ENCODE measurements at regions not wholly inside any gene's neighbourhood (a gene's known extent, or its start where the extent isn't known, plus 50 kb on each side); places are given as distances from the start of the nearest gene placed in this dataset.

DNA sequence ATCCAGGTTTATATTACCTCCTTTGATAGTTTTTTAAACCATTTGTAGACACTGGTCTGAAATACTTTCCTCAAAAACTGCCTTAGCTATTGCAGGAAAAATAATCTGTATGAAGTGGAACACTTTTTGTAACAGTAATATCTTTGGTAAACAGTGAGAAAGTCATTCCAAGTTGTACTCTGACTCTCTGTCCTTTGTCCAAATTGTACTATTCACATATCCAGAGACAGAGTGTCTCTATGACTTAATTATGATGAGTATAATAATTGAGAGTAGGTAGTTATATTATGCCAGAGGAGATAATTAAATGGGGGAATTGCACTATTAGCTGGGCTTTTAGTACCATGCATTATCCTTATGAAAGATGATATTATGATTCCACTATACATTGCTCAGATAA, 112.6 kb upstream of the LCORL start:
- intact Hi-C loops (cut with micrococcal nuclease): no loop called here
- Histone ChIP-seq H3K27me3 (ENCODE audit: control insufficient read depth in 2 of 2, insufficient read depth in 2 of 2, low read length in 2 of 2) (peaks cover 0 to 4% of the 10 kb centered on the region in 2 donors), H3K9me3 (ENCODE audit: control insufficient read depth in 2 of 3, low read length in 3 of 3) (no peaks in the 10 kb centered on the region), H3K4me1 (ENCODE audit: control insufficient read depth in 2 of 2, insufficient read depth in 2 of 2, low read length in 2 of 2) (no peaks in the 10 kb centered on the region), H3K36me3 (ENCODE audit: control insufficient read depth in 2 of 3, insufficient read depth in 3 of 3, low read length in 3 of 3) (no peaks in the 10 kb centered on the region), H3K4me3 (ENCODE audit: low read length) (no peak overlapping the region), H3K27ac (ENCODE audit: low read depth, low read length) (no peak overlapping the region)
- Mint-ChIP-seq H3K4me1 (no peaks in the 10 kb centered on the region), H3K27ac (no peak overlapping the region), H3K36me3 (no peaks in the 10 kb centered on the region), H3K9me3 (peaks cover 0 to 15% (median 2%) of the 10 kb centered on the region in 11 donors), H3K4me3 (no peak overlapping the region), H3K27me3 (peaks cover 2 to 32% (median 30%) of the 10 kb centered on the region in 5 donors)
- POLR2A ChIA-PET: no interaction called here
- no peak for ATAC-seq
- CTCF ChIA-PET: no interaction called here
- DNase-seq: no peak

DNA sequence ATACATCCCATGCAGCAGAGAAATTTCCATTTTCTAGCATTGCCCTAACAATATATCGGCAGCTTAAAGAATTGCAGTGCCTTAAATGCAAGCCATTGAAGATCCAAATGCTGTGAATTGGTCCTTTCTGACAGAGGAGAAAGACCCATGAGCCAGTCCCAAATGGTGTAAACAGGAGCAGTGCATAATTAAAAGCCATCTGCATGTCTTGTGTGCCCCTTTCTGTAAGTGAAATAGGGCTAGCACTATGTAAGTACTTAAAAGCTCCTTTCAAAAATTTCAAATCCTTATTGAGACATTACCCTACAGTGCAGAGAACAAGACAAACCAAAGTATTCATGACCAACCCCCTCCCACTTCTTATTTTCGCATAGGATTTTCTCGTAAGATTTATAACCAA, 108.7 kb upstream of the LCORL start:
- H3K27ac Mint-ChIP-seq: no peak overlapping the region
- peaks cover 0 to 4% of the 10 kb centered on the region in 2 donors for H3K27me3 ChIP-seq (ENCODE audit: control insufficient read depth in 2 of 2, insufficient read depth in 2 of 2, low read length in 2 of 2)

DNA sequence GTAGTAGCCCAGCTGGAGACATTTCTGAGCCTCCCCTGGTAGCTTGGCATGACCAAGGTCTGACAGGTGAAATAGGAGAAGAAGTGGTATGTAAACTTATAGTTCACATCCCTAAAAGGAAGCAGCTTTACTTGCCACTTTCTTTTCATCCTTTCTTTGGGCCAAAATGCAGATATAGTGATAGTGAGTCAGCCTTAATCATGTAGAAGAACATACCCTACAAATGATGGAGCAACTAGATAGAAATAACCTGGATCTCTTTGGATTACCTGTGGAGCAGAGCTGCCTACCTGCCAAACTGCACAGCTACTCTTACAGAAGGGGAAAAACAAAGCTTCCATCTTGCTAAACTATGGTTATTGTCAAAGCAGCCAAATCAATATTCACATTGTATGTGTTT, 106.7 kb upstream of the LCORL start:
- Histone ChIP-seq H3K27me3 (ENCODE audit: control insufficient read depth in 2 of 2, insufficient read depth in 2 of 2, low read length in 2 of 2) (peaks cover 0 to 7% of the 10 kb centered on the region in 2 donors), H3K4me1 (ENCODE audit: control insufficient read depth in 2 of 2, insufficient read depth in 2 of 2, low read length in 2 of 2) (no peaks in the 10 kb centered on the region), H3K9me3 (ENCODE audit: control insufficient read depth in 2 of 3, low read length in 3 of 3) (no peaks in the 10 kb centered on the region), H3K36me3 (ENCODE audit: control insufficient read depth in 2 of 3, insufficient read depth in 3 of 3, low read length in 3 of 3) (no peaks in the 10 kb centered on the region), H3K4me3 (ENCODE audit: low read length) (no peak overlapping the region), H3K27ac (ENCODE audit: low read depth, low read length) (no peak overlapping the region)
- ATAC-seq (no peak), DNase-seq (no peak)
- POLR2A ChIA-PET: no interaction called here
- H3K4me3 Mint-ChIP-seq: no peak overlapping the region
- H3K9me3 Mint-ChIP-seq: no peaks in the 10 kb centered on the region
- H3K27ac Mint-ChIP-seq: no peak overlapping the region
- no peaks in the 10 kb centered on the region for H3K36me3 Mint-ChIP-seq
- intact Hi-C loops (cut with micrococcal nuclease): no loop called here
- peaks cover 5 to 33% (median 21%) of the 10 kb centered on the region in 5 donors for H3K27me3 Mint-ChIP-seq
- CTCF ChIA-PET: no interaction called here
- H3K4me1 Mint-ChIP-seq: no peaks in the 10 kb centered on the region

More for the DNA sequence above, 108.7 kb upstream of the LCORL start:
- Mint-ChIP-seq H3K9me3 (peaks cover 0 to 8% (median 2%) of the 10 kb centered on the region in 11 donors), H3K36me3 (no peaks in the 10 kb centered on the region), H3K4me3 (no peak overlapping the region), H3K27me3 (peaks cover 5 to 42% (median 32%) of the 10 kb centered on the region in 5 donors), H3K4me1 (no peaks in the 10 kb centered on the region)
- no peaks in the 10 kb centered on the region for H3K36me3 ChIP-seq (ENCODE audit: control insufficient read depth in 2 of 3, insufficient read depth in 3 of 3, low read length in 3 of 3)
- no peak overlapping the region for H3K27ac ChIP-seq (ENCODE audit: low read depth, low read length)
- intact Hi-C loops (cut with micrococcal nuclease): no loop called here
- ATAC-seq: no peak
- no peak overlapping the region for H3K4me3 ChIP-seq (ENCODE audit: low read length)
- ChIA-PET CTCF (no interaction called here), POLR2A (no interaction called here)
- no peaks in the 10 kb centered on the region for H3K9me3 ChIP-seq (ENCODE audit: control insufficient read depth in 2 of 3, low read length in 3 of 3)
- no peaks in the 10 kb centered on the region for H3K4me1 ChIP-seq (ENCODE audit: control insufficient read depth in 2 of 2, insufficient read depth in 2 of 2, low read length in 2 of 2)
- DNase-seq: no peak

DNA sequence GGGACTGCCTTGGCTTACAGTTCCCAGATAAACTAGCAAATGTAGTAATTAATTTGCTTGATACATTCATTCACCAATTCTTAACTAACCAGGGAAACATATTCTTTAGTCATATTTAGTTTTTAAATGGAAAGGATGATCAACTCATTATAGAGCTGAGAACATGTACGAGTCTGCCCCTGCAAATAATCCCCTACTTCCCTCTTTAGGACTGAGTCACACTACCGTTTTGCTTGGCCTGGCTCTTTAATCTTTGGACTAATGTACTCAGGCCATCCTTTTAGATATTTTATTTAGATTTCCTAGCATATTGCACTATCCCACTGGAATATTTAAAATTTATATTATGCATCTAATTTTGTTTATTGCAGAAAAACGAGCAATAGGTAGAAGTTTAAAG, 105.5 kb upstream of the LCORL start:
- ChIA-PET POLR2A (no interaction called here), CTCF (interaction anchor here (0.9 to 1.1 kb wide), 2 partner anchors 9 to 46 kb away, joined by 3 to 4 read pairs; no protein-coding TSS in a partner anchor)
- no peak overlapping the region for H3K4me3 ChIP-seq (ENCODE audit: low read length)
- no peaks in the 10 kb centered on the region for H3K9me3 Mint-ChIP-seq
- no peak overlapping the region for H3K4me3 Mint-ChIP-seq
- no peaks in the 10 kb centered on the region for H3K9me3 ChIP-seq (ENCODE audit: control insufficient read depth in 2 of 3, low read length in 3 of 3)
- intact Hi-C loops (cut with micrococcal nuclease): no loop called here
- no peak overlapping the region for H3K27ac Mint-ChIP-seq
- peaks cover 0 to 7% of the 10 kb centered on the region in 2 donors for H3K27me3 ChIP-seq (ENCODE audit: control insufficient read depth in 2 of 2, insufficient read depth in 2 of 2, low read length in 2 of 2)
- H3K36me3 Mint-ChIP-seq: no peaks in the 10 kb centered on the region
- H3K36me3 ChIP-seq (ENCODE audit: control insufficient read depth in 2 of 3, insufficient read depth in 3 of 3, low read length in 3 of 3): no peaks in the 10 kb centered on the region
- H3K27ac ChIP-seq (ENCODE audit: low read depth, low read length): no peak overlapping the region
- no peak for DNase-seq
- ATAC-seq: no peak
- no peaks in the 10 kb centered on the region for H3K4me1 ChIP-seq (ENCODE audit: control insufficient read depth in 2 of 2, insufficient read depth in 2 of 2, low read length in 2 of 2)
- peaks cover 0 to 2% (median 0%) of the 10 kb centered on the region in 7 donors for H3K4me1 Mint-ChIP-seq
- H3K27me3 Mint-ChIP-seq: peaks cover 5 to 30% (median 17%) of the 10 kb centered on the region in 5 donors

DNA sequence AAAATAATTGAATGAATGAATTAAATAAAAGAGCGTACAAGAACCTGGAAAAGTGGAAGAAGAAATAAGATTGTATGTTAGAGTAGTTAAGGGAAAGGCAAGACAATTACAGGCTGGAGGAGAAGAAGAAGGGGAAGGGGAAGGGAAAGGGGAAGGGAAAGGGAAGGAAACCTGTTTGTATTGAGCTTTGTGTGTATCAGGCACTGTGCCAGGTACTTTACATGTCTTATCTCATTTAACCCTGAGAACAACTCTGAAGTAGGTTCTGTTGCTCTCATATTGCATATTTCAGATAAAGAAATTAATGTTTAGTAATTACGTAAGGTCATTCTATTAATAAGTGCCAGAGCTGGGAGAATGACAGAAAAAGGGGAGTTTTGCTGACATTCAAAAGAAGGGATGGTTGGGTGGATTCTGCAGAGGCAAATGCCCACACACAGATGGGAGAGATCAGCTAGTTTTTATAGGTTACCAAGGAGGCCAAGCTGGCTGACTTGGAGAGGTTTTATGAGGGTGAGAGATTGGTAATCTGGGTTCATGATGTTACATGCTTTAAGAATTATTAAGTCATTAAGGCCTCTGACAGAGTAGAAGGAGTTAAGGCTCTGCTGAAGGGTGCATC, 92.3 kb upstream of the LCORL start:
- no peaks in the 10 kb centered on the region for H3K27me3 ChIP-seq (ENCODE audit: control insufficient read depth in 2 of 2, insufficient read depth in 2 of 2, low read length in 2 of 2)
- Mint-ChIP-seq H3K4me1 (no peaks in the 10 kb centered on the region), H3K4me3 (no peak overlapping the region), H3K27me3 (peaks cover 8 to 53% (median 42%) of the 10 kb centered on the region in 5 donors), H3K27ac (no peak overlapping the region), H3K36me3 (no peaks in the 10 kb centered on the region), H3K9me3 (peaks cover 0 to 3% (median 0%) of the 10 kb centered on the region in 11 donors)
- intact Hi-C loops (cut with micrococcal nuclease): no loop called here
- H3K4me3 ChIP-seq (ENCODE audit: low read length): no peak overlapping the region
- H3K4me1 ChIP-seq (ENCODE audit: control insufficient read depth in 2 of 2, insufficient read depth in 2 of 2, low read length in 2 of 2): no peaks in the 10 kb centered on the region
- ATAC-seq (no peak), DNase-seq (no peak)
- ChIA-PET POLR2A (no interaction called here), CTCF (no interaction called here)
- no peaks in the 10 kb centered on the region for H3K9me3 ChIP-seq (ENCODE audit: control insufficient read depth in 2 of 3, low read length in 3 of 3)
- no peaks in the 10 kb centered on the region for H3K36me3 ChIP-seq (ENCODE audit: control insufficient read depth in 2 of 3, insufficient read depth in 3 of 3, low read length in 3 of 3)
- no peak overlapping the region for H3K27ac ChIP-seq (ENCODE audit: low read depth, low read length)

DNA sequence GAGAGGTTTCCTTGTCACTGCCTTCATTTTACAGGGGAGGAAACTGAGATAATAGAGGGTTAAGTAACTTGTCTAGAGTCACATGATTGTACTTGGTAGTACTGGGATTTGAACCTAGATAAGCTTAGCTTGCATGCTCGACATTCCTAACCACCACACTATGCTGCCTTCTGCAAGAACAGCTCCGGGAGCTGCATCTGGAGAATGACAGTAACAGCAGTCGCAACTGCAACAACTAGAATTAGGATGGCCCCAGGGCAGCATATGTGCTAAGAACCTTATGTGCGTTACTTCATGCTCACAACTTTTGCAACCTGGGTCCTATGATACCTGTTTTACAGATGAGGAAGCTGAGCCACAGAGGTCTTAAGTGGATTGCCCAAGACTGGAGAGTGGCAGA, 89.5 kb upstream of the LCORL start:
- H3K36me3 Mint-ChIP-seq: no peaks in the 10 kb centered on the region
- no peaks in the 10 kb centered on the region for H3K36me3 ChIP-seq (ENCODE audit: control insufficient read depth in 2 of 3, insufficient read depth in 3 of 3, low read length in 3 of 3)

DNA sequence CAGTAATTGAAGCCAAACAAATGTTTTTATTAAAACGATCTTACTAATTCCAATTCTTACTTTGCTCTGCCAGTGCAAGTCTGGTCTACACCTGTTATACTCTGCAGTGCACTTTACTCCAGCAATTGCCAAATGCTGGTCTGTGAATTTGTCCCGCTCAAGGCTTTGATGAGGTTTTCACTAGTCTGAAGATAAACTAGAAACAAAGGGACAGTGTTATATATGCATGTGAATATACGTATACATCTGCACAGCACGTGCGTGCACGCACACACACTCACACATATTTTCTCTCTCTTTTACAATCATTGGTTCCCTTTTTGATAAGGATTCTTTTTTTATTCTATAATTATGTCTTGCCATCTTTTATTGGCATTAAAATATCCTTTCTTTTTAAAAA, 88.5 kb upstream of the LCORL start:
- H3K27ac ChIP-seq (ENCODE audit: low read depth, low read length): no peak overlapping the region
- Mint-ChIP-seq H3K36me3 (no peaks in the 10 kb centered on the region), H3K9me3 (no peaks in the 10 kb centered on the region), H3K4me1 (no peaks in the 10 kb centered on the region), H3K4me3 (no peak overlapping the region), H3K27me3 (peaks cover 8 to 35% (median 31%) of the 10 kb centered on the region in 5 donors), H3K27ac (no peak overlapping the region)
- H3K27me3 ChIP-seq (ENCODE audit: control insufficient read depth in 2 of 2, insufficient read depth in 2 of 2, low read length in 2 of 2): no peaks in the 10 kb centered on the region
- DNase-seq (no peak), ATAC-seq (no peak)
- intact Hi-C loops (cut with micrococcal nuclease): no loop called here
- no peaks in the 10 kb centered on the region for H3K36me3 ChIP-seq (ENCODE audit: control insufficient read depth in 2 of 3, insufficient read depth in 3 of 3, low read length in 3 of 3)
- POLR2A ChIA-PET: no interaction called here
- no peaks in the 10 kb centered on the region for H3K9me3 ChIP-seq (ENCODE audit: control insufficient read depth in 2 of 3, low read length in 3 of 3)
- no peaks in the 10 kb centered on the region for H3K4me1 ChIP-seq (ENCODE audit: control insufficient read depth in 2 of 2, insufficient read depth in 2 of 2, low read length in 2 of 2)
- H3K4me3 ChIP-seq (ENCODE audit: low read length): no peak overlapping the region
- CTCF ChIA-PET: no interaction called here

More for the DNA sequence above, 89.5 kb upstream of the LCORL start:
- Mint-ChIP-seq H3K9me3 (no peaks in the 10 kb centered on the region), H3K4me1 (no peaks in the 10 kb centered on the region), H3K27ac (no peak overlapping the region), H3K4me3 (no peak overlapping the region), H3K27me3 (peaks cover 8 to 43% (median 34%) of the 10 kb centered on the region in 5 donors)
- CTCF ChIA-PET: no interaction called here
- no peak overlapping the region for H3K27ac ChIP-seq (ENCODE audit: low read depth, low read length)
- H3K9me3 ChIP-seq (ENCODE audit: control insufficient read depth in 2 of 3, low read length in 3 of 3): no peaks in the 10 kb centered on the region
- no peak overlapping the region for H3K4me3 ChIP-seq (ENCODE audit: low read length)
- ATAC-seq: no peak
- H3K4me1 ChIP-seq (ENCODE audit: control insufficient read depth in 2 of 2, insufficient read depth in 2 of 2, low read length in 2 of 2): no peaks in the 10 kb centered on the region
- intact Hi-C loops (cut with micrococcal nuclease): no loop called here
- H3K27me3 ChIP-seq (ENCODE audit: control insufficient read depth in 2 of 2, insufficient read depth in 2 of 2, low read length in 2 of 2): no peaks in the 10 kb centered on the region
- DNase-seq: no peak
- POLR2A ChIA-PET: no interaction called here
